Muscle of leg (tissue), 3 donors: ENCODE measurements at regions not wholly inside any gene's neighbourhood (a gene's known extent, or its start where the extent isn't known, plus 50 kb on each side); places are given as distances from the start of the nearest gene placed in this dataset.

Experiments used
- DNase-seq: peaks from one replicate; pipeline ENCODE4 v3.0.0; 2013
- H3K27ac ChIP-seq: one replicate; pipeline ENCODE4 v1.5.1; 2013; ENCODE audit warnings: mild to moderate bottlenecking, low read length, control low read depth
- H3K27me3 ChIP-seq: one replicate; pipeline ENCODE4 v1.6.1; 2013; ENCODE audit warnings: low read length; ENCODE audit not compliant: control insufficient read depth, insufficient read depth
- H3K36me3 ChIP-seq: one replicate; pipeline ENCODE4 v1.6.1; 2013; ENCODE audit warnings: low read length; ENCODE audit not compliant: control insufficient read depth, insufficient read depth
- H3K4me1 ChIP-seq: one replicate; pipeline ENCODE4 v1.6.1; 2013; ENCODE audit warnings: low read length; ENCODE audit not compliant: control insufficient read depth, insufficient read depth
- H3K4me3 ChIP-seq: one replicate; pipeline ENCODE4 v1.5.1; 2013; ENCODE audit warnings: low read length, control low read depth
- H3K9me3 ChIP-seq: replicated peaks from 2 replicates; pipeline ENCODE4 v1.6.1; 2013; ENCODE audit warnings: low read depth, low read length; ENCODE audit not compliant: control insufficient read depth
- WGBS: methylation state at CpG from one replicate; pipeline ENCODE4 v1.1.5; 2013; ENCODE audit warnings: missing lambda C conversion rate; ENCODE audit not compliant: insufficient coverage; 5-methylcytosine and 5-hydroxymethylcytosine counted together

- Histone ChIP-seq H3K36me3 (no peaks in the 10 kb centered on the region), H3K27ac (no peak overlapping the region), H3K4me3 (no peak overlapping the region), H3K9me3 (no peaks in the 10 kb centered on the region), H3K27me3 (peaks cover 32% of the 10 kb centered on the region), H3K4me1 (peaks cover 27% of the 10 kb centered on the region)
- 4% methylated on average over 34 of the region's 45 CpGs for WGBS
- no peak for DNase-seq
Observed at GRCh38 chr10:42932735-42933447, 144.0 kb upstream of the RET start.

- Histone ChIP-seq H3K27me3 (peaks cover 26% of the 10 kb centered on the region), H3K9me3 (no peaks in the 10 kb centered on the region), H3K36me3 (no peaks in the 10 kb centered on the region), H3K4me3 (no peak overlapping the region), H3K4me1 (peaks cover 27% of the 10 kb centered on the region), H3K27ac (peak overlapping the region; percentile 55)
- 3% methylated on average over 56 of the region's 57 CpGs for WGBS
- DNase-seq: peak; percentile 85
Observed at GRCh38 chr10:42933448-42934340, 143.2 kb upstream of the RET start.

GRCh38 chr10:42934351-42934811 lies 142.5 kb upstream of the RET start:
- peak overlapping the region; percentile 36 for H3K27ac ChIP-seq

GRCh38 chr10:42934842-42935241 lies 142.0 kb upstream of the RET start:
- H3K27me3 ChIP-seq: peaks cover 26% of the 10 kb centered on the region
- 77% methylated on average over 3 of the region's 3 CpGs for WGBS
- H3K27ac ChIP-seq: no peak overlapping the region

More at GRCh38 chr10:42934351-42934811, 142.5 kb upstream of the RET start:
- peaks cover 26% of the 10 kb centered on the region for H3K27me3 ChIP-seq
- peak; percentile 46 for DNase-seq
- no peaks in the 10 kb centered on the region for H3K9me3 ChIP-seq
- 74% methylated on average over 6 of the region's 8 CpGs for WGBS
- no peak overlapping the region for H3K4me3 ChIP-seq
- H3K36me3 ChIP-seq: no peaks in the 10 kb centered on the region
- H3K4me1 ChIP-seq: peaks cover 33% of the 10 kb centered on the region

GRCh38 chr10:42935466-42935865 lies 141.4 kb upstream of the RET start:
- no peaks in the 10 kb centered on the region for H3K9me3 ChIP-seq
- no peak for DNase-seq
- H3K27me3 ChIP-seq: peaks cover 19% of the 10 kb centered on the region
- H3K4me1 ChIP-seq: peaks cover 37% of the 10 kb centered on the region
- 69% methylated on average over 6 of the region's 8 CpGs for WGBS
- no peak overlapping the region for H3K27ac ChIP-seq
- H3K4me3 ChIP-seq: no peak overlapping the region
- H3K36me3 ChIP-seq: no peaks in the 10 kb centered on the region

More at GRCh38 chr10:42934842-42935241, 142.0 kb upstream of the RET start:
- H3K4me1 ChIP-seq: peaks cover 37% of the 10 kb centered on the region
- H3K9me3 ChIP-seq: no peaks in the 10 kb centered on the region
- no peak for DNase-seq
- no peaks in the 10 kb centered on the region for H3K36me3 ChIP-seq
- H3K4me3 ChIP-seq: no peak overlapping the region

- Histone ChIP-seq H3K4me1 (peaks cover 32% of the 10 kb centered on the region), H3K36me3 (no peaks in the 10 kb centered on the region), H3K27me3 (peaks cover 18% of the 10 kb centered on the region), H3K9me3 (no peaks in the 10 kb centered on the region), H3K4me3 (no peak overlapping the region), H3K27ac (no peak overlapping the region)
- 85% methylated on average over 8 of the region's 10 CpGs for WGBS
- no peak for DNase-seq
Observed at GRCh38 chr10:42936580-42936979, 140.3 kb upstream of the RET start.

- H3K9me3 ChIP-seq: no peaks in the 10 kb centered on the region
- H3K4me1 ChIP-seq: peaks cover 32% of the 10 kb centered on the region
- no peak overlapping the region for H3K4me3 ChIP-seq
- DNase-seq: no peak
- H3K27ac ChIP-seq: no peak overlapping the region
- WGBS: 91% methylated on average over 5 of the region's 7 CpGs
- peaks cover 16% of the 10 kb centered on the region for H3K27me3 ChIP-seq
- H3K36me3 ChIP-seq: no peaks in the 10 kb centered on the region
Observed at GRCh38 chr10:42937048-42937447, 139.8 kb upstream of the RET start.

GRCh38 chr10:42937649-42938180 lies 139.2 kb upstream of the RET start:
- DNase-seq: no peak
- no peak overlapping the region for H3K4me3 ChIP-seq
- H3K9me3 ChIP-seq: no peaks in the 10 kb centered on the region
- peaks cover 32% of the 10 kb centered on the region for H3K4me1 ChIP-seq
- no peaks in the 10 kb centered on the region for H3K36me3 ChIP-seq
- WGBS: 82% methylated on average over 7 of the region's 8 CpGs
- no peak overlapping the region for H3K27ac ChIP-seq
- peaks cover 14% of the 10 kb centered on the region for H3K27me3 ChIP-seq

GRCh38 chr10:42938351-42938750 lies 138.5 kb upstream of the RET start:
- Histone ChIP-seq H3K9me3 (no peaks in the 10 kb centered on the region), H3K4me1 (peaks cover 26% of the 10 kb centered on the region), H3K27me3 (peaks cover 11% of the 10 kb centered on the region), H3K4me3 (no peak overlapping the region), H3K27ac (no peak overlapping the region), H3K36me3 (no peaks in the 10 kb centered on the region)
- no peak for DNase-seq
- 91% methylated on average over 7 of the region's 8 CpGs for WGBS

GRCh38 chr10:42939237-42939636 lies 137.6 kb upstream of the RET start:
- Histone ChIP-seq H3K4me3 (no peak overlapping the region), H3K36me3 (no peaks in the 10 kb centered on the region), H3K4me1 (peaks cover 17% of the 10 kb centered on the region), H3K27ac (no peak overlapping the region), H3K9me3 (no peaks in the 10 kb centered on the region), H3K27me3 (peaks cover 6% of the 10 kb centered on the region)
- peak; percentile 42 for DNase-seq
- 80% methylated on average over 5 of the region's 11 CpGs for WGBS
